ENCODE measurements at regions not wholly inside any gene's neighbourhood (a gene's known extent, or its start where the extent isn't known, plus 50 kb on each side); places are given as distances from the start of the nearest gene placed in this dataset.
"Not testable (repeated sequence)": the region's sequence is repeated elsewhere in the genome, so short reads cannot be mapped to it uniquely, and the experiment has no call there.

GRCh38 chr3:145471976-145472375 lies 689.0 kb downstream of the PLOD2 start:
- DNase-seq (ENCODE audit: insufficient read length) = no peak
- FAIRE-seq = no peak
- TF ChIP-seq POLR2A (IDR thresholded peaks at IDR 0.05; ENCODE audit: low read depth, low read length) (no peak), TAF1 (IDR thresholded peaks at IDR 0.05; ENCODE audit: borderline replicate concordance, low read depth, low read length) (no peak), POLR2AphosphoS5 (IDR thresholded peaks at IDR 0.05; ENCODE audit: low read depth, low read length) (no peak)

GRCh38 chr3:145482735-145483134 lies 678.2 kb downstream of the PLOD2 start:
- not testable (repeated sequence) for FAIRE-seq; DNase-seq (ENCODE audit: insufficient read length)

GRCh38 chr3:145483992-145484391 lies 677.0 kb downstream of the PLOD2 start:
- DNase-seq (ENCODE audit: insufficient read length) (no peak), FAIRE-seq (no peak)
- TF ChIP-seq TAF1 (IDR thresholded peaks at IDR 0.05; ENCODE audit: borderline replicate concordance, low read depth, low read length) (no peak), POLR2AphosphoS5 (IDR thresholded peaks at IDR 0.05; ENCODE audit: low read depth, low read length) (no peak), POLR2A (IDR thresholded peaks at IDR 0.05; ENCODE audit: low read depth, low read length) (no peak)

GRCh38 chr3:145489011-145489410 lies 672.0 kb downstream of the PLOD2 start:
- DNase-seq (ENCODE audit: insufficient read length) (no peak), FAIRE-seq (no peak)
- TF ChIP-seq TAF1 (IDR thresholded peaks at IDR 0.05; ENCODE audit: borderline replicate concordance, low read depth, low read length) (no peak), POLR2AphosphoS5 (IDR thresholded peaks at IDR 0.05; ENCODE audit: low read depth, low read length) (no peak), POLR2A (IDR thresholded peaks at IDR 0.05; ENCODE audit: low read depth, low read length) (no peak)

- FAIRE-seq (no peak), DNase-seq (ENCODE audit: insufficient read length) (no peak)
- TF ChIP-seq POLR2AphosphoS5 (IDR thresholded peaks at IDR 0.05; ENCODE audit: low read depth, low read length) (no peak), POLR2A (IDR thresholded peaks at IDR 0.05; ENCODE audit: low read depth, low read length) (no peak), TAF1 (IDR thresholded peaks at IDR 0.05; ENCODE audit: borderline replicate concordance, low read depth, low read length) (no peak)
These were observed 670.6 kb downstream of the PLOD2 start for GRCh38 chr3:145490088-145491048.

- no peak for FAIRE-seq
- TF ChIP-seq POLR2AphosphoS5 (IDR thresholded peaks at IDR 0.05; ENCODE audit: low read depth, low read length) (no peak), POLR2A (IDR thresholded peaks at IDR 0.05; ENCODE audit: low read depth, low read length) (no peak), TAF1 (IDR thresholded peaks at IDR 0.05; ENCODE audit: borderline replicate concordance, low read depth, low read length) (no peak)
- no peak for DNase-seq (ENCODE audit: insufficient read length)
These were observed 668.5 kb downstream of the PLOD2 start for GRCh38 chr3:145492456-145492855.

GRCh38 chr3:145517416-145517815 lies 643.6 kb downstream of the PLOD2 start:
- DNase-seq (ENCODE audit: insufficient read length); FAIRE-seq: not testable (repeated sequence)

- no peak for FAIRE-seq
- no peak for DNase-seq (ENCODE audit: insufficient read length)
- TF ChIP-seq POLR2A (IDR thresholded peaks at IDR 0.05; ENCODE audit: low read depth, low read length) = no peak
These were observed 642.3 kb downstream of the PLOD2 start for GRCh38 chr3:145518639-145519038.

GRCh38 chr3:145519398-145520047 lies 641.5 kb downstream of the PLOD2 start:
- DNase-seq (ENCODE audit: insufficient read length) = no peak
- FAIRE-seq = no peak
- no peak for TF ChIP-seq POLR2AphosphoS5 (IDR thresholded peaks at IDR 0.05; ENCODE audit: low read depth, low read length)

- no peak for TF ChIP-seq TAF1 (IDR thresholded peaks at IDR 0.05; ENCODE audit: borderline replicate concordance, low read depth, low read length)
- FAIRE-seq = no peak
- no peak for DNase-seq (ENCODE audit: insufficient read length)
These were observed 638.8 kb downstream of the PLOD2 start for GRCh38 chr3:145522179-145522578.

GRCh38 chr3:145522893-145523651 lies 637.9 kb downstream of the PLOD2 start:
- FAIRE-seq (no peak), DNase-seq (ENCODE audit: insufficient read length) (no peak)
- TF ChIP-seq POLR2A (IDR thresholded peaks at IDR 0.05; ENCODE audit: low read depth, low read length) = no peak
- TF ChIP-seq POLR2AphosphoS5 (IDR thresholded peaks at IDR 0.05; ENCODE audit: low read depth, low read length) = no peak
- no peak for TF ChIP-seq TAF1 (IDR thresholded peaks at IDR 0.05; ENCODE audit: borderline replicate concordance, low read depth, low read length)

GRCh38 chr3:145531548-145531947 lies 629.4 kb downstream of the PLOD2 start:
- TF ChIP-seq POLR2A (IDR thresholded peaks at IDR 0.05; ENCODE audit: low read depth, low read length) (no peak), POLR2AphosphoS5 (IDR thresholded peaks at IDR 0.05; ENCODE audit: low read depth, low read length) (no peak), TAF1 (IDR thresholded peaks at IDR 0.05; ENCODE audit: borderline replicate concordance, low read depth, low read length) (no peak)
- no peak for FAIRE-seq
- DNase-seq (ENCODE audit: insufficient read length) = no peak
